HG03342 (cell line): ENCODE measurements at regions not wholly inside any gene's neighbourhood (a gene's known extent, or its start where the extent isn't known, plus 50 kb on each side); places are given as distances from the start of the nearest gene placed in this dataset.

Experiments
- ATAC-seq: cut with Tn5 transposase; IDR thresholded peaks from one replicate; pipeline ENCODE4 v1.9.1; 2021; ENCODE audit warnings: mild to moderate bottlenecking, moderate library complexity; ENCODE audit not compliant: unreplicated experiment

DNA sequence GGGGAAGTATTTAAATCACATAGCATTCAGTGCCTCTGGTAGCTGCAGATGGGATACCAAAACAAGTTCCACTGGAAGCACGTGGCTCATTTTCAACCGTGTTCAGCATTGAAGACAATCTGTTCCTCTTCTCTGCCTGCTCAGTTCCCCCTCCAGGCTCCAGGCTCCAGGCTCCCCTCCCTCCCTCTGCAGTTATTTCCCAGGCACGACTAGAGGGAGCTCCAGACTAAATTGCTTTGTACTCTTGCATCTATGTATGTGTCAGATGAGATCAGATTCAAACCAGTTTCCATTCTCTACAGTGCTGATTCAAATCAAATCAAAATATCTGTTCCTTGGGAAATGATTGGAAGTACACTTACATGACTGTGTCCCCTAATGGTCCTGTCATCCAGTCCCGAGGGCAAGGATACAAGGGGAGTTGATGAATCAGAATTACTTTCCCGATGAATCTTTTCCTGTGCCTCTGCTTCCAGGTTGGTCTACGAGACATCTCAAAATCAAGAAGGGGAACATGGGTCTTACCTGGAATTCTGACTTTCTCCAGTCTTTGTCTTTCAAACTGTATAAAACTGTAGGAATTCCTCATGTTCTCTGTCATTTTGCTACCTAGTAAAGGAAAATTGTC, 600.5 kb downstream of the EDEM1 start:
- no peak for ATAC-seq

DNA sequence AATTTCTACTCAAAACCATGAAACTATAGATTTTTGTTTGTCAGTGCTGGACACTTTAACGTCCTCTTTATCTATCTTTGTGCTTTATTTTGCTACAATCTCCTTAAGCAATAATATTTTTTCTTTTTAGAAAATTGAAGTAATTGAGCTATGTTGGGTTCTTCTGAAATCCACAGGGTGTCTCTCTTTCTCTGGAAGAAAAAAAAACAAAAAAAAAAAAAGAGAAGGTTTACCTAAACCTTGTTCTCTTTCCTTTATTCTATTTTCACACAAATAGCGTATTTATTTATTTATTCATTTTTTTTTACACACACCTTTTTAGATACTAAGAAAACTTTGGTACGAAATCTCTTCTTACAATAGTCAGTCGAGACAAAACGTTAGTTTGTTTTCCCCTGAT, 601.0 kb downstream of the EDEM1 start:
- ATAC-seq, result no peak

DNA sequence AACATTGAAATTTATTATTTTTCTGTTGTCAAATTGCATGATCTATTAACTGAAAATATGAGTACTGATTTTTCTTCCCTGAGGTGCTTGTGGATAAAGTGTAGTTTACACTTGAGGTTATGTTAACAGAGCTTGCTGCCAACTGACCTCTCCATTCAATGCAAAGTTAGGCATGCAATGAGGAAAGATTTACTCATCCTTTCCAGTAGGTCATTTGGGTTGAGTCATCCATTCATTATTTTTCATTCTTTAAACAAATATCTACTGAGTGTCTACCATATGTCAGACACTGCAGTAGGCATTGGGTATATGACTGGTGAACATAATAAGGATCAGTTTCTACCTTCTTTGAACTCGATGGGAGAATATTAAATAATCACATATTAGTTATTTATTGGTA, 604.1 kb downstream of the EDEM1 start:
- no peak for ATAC-seq

DNA sequence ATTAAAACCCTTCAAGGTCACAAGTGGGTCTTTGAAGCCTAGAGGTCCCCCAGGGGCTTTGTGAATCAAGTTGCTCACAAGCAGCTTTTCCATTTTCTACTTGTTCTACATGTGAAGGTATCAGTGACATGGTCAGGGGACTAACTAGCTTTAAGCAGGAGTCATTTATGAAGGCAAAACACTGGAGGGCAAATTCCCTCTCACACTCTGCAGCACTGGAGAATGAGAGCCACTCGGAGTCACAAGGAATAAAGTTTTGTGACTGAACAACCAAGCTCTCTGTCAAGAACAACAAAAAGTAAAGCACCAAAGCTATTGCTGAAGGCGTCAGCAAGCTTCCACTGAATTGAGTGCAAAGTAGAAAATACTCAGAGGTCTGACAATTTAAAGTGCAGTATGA, 609.0 kb downstream of the EDEM1 start:
- ATAC-seq, result no peak

DNA sequence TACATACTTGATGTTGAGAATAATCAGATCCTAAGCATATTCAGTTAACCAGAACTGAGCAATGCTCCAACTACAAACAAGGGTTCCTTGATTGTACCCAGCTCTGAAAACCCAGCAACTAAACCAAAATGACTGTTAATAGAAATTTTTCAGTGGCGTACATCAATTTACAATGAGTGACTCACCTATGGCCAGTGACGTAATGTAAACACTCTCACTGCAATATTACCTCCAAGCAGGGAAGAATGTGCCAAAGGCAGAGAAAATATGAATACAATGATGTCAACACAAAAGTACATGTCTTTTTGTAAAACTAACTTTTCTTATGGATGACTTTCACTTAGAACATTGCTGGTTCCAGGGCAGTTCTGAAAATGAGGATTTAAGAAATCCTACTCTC, 611.3 kb downstream of the EDEM1 start:
- ATAC-seq, result no peak

DNA sequence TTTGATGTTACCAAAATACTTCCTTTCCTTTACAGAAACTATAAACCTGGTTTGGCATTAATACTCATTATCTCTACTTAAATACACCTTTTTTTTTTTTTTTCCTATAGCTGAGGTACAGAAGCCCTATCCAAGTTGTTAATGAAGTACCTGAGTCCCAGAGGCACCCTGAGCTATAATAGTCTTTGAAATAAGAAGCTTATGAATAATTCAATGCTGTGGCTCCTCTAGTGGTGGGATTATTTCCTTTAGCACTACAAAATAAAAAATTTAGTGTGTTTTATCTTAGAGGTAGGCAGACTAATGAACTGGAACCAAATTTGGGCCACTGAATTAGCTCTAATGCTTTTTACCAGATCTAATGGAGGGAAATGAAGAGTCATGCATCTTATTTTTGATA, 611.9 kb downstream of the EDEM1 start:
- no peak for ATAC-seq

DNA sequence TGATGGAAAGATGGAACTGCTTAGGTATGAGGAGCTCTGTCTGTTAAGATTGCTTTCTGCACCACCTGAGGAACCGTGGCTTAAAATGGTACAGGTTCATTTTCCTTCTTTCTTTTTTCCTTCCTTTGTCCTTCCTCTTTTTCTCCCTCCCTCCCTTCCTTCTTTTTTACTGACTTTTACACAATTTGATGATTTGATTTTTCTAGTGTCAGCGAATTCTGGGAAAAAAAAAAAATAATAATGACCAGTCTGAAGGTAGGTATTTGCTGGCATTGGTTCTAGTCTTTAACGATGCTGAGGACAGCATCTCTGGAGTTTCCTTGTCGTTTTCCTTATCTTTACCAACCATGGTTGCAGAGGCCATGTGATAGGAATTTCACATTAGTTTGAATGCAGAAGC, 613.5 kb downstream of the EDEM1 start:
- no peak for ATAC-seq

DNA sequence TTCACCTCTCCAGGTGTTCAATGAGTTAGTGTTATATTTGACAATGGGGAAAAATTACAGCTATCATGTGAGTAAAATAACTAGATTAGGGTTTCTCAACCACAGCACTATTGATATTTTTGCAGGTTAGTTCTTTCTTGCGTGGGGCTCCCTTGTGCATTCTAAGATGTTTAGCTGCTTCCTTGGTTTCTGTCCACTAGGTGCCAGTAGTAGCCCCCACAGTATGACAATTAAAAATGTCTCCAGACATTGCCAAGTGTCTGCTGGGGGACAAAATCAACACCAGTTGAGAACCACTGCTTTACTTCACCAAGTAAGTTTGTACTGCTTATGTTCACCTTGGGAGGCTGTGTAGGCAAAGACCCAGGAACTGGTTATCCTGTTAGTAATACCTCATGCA, 618.7 kb downstream of the EDEM1 start:
- ATAC-seq, result no peak

DNA sequence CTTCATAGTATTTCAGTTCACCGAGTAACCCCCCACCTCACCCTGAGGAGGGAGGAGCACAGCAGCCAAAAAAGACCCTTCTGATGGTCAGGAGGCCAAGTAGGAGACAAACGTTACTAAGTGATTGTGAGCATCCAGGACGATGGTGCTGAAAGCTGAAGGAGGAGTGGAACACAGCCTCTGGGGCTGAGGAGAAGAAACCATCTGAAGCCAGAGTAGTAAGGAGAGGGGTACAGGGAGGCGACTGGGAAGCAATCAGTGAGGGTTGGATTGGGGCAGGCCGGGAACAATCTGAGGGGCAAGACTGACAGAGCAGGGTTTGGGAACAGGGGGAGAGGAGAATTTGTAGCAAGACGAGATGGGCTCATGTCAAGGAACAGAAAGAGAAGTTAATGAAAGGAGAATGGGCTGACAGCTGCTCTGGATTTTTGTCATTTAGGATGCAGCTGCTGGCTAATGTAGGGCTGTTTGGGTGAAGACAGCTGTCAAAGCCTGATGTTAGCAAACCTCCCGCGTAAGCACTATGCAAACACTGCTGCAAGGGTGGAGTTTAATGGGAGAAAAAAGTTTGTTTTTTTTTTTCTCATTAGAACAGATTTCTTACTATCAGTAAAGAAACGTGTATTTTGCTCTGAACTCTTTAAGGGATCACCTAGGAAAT, 622.2 kb downstream of the EDEM1 start:
- ATAC-seq, result no peak

DNA sequence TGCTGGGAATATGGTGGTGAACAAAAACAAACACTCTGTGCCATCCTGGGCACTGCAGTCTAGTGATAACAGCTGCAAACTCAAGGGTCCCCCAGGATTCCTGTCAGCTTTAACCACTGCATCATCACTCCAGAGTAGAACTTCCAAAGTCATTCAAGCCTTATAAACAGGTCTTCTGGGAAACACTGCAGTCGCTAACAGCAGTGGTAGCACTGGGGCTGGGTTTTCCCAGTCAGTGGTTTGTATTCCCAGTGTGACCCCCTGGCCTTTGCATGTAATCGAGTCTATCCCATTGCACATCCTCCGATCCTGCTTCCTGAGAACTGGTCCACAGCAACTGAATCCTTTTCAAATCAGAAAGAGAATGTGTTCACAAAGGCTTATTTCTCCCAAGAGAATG, 623.5 kb downstream of the EDEM1 start:
- ATAC-seq, result no peak

DNA sequence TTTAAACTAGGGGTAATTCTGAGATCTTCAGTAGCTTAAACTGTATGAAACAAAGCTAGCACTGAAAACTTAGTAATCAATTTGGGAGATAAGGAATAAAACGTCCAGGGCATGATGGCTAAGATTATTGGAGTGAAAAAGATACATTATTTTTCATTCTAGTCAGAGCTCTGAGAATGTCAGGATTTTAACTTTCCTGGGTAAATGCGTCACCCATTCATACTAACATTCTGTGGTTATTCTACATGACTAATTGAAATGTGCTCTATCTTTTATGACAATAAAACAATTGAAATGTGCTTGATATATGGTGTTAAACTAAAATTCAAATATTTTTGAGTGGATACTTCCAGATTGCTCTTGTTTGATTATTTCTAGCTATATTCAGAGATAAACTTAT, 626.0 kb downstream of the EDEM1 start:
- no peak for ATAC-seq

DNA sequence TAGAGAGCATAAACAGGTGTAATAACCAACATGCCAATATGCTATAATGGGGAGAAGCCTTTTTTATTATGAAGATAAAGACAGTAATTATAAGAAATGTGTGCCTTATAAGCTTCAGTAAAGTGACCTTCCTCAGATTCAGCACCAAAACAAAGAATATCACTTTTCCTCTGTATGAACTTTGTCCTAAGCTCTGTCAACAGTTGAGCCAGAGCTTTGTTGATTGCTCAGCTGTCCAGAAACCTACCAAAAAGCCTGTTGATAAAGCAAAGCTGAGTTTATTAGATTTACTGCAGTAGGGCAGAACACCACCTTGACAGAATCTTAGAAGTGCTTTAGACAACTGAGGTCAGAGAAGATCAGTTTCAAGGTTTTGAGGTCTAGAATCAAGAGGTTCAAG, 635.3 kb downstream of the EDEM1 start:
- ATAC-seq, result no peak

DNA sequence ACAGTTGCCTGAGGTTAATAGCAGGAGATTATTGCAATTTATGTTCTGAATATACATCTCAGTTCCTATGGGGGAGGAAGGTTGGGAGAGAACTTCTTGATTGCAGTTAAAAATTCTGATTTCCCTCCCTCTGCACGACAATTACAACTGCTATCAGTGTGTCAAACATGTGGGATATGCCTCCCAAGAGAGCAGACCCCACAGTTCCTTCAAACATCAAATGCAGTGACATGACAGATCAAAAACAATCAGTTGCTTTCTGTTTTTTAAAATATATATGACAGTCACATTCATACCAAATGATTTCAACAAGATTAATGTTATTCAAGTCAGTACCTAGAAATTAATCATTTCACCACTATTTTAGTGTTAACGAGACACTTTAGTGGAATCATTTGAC, 639.0 kb downstream of the EDEM1 start:
- no peak for ATAC-seq

DNA sequence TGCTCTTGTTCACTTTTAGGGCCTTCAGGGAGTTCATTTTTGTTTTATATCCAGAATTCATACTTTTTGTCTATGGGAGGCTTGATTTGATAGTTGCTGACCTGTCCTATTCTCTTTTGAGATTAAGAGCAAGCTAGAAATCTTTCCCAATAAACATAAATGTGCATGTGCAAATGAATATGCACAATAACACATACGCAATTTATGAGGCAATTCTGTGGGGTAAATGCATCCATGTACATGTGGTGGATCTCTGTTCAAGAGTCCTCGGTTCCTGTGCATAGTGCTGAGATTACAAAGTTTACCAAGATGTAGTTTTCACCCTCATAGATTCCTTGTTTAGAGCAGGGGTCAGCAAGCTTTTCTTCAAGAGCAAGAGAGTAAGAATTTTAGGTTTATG, 640.7 kb downstream of the EDEM1 start:
- no peak for ATAC-seq

DNA sequence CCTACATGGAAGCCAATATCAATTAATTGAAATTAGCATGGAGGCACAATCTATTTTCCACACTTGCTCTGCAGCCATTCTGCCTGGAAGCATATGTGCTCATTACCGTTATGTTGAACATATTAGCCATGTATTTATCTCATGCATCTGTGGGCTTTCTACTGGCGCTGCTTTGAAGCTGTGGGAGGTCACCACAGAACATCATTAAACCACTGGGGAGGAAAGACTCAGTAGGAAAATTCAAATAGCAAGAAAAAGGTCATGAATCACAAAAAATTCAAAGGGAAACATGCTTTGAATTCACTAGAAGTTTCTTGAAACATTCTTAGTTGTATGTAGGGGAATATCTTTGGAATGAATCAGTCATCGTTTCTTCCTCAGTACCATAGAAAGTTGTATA, 652.5 kb downstream of the EDEM1 start:
- ATAC-seq, result no peak

DNA sequence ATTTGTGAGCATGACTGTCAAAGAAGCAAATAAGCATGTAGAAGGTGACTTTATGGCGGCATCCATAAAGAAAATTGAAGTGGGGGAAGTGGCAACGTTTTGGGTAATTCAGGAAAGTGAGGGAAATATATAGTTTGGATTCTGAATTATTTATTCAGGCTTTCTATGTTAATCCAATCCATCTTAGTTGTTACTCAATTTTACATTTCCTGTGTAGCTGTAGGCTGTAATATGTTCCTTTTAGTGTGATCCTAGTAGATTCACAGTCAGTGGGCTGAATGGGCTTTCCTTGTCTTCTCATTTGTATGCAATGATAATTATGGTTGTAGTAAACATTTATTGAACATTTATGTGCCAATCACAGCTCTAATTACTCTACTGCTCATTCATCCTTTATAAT, 654.1 kb downstream of the EDEM1 start:
- ATAC-seq, result no peak

DNA sequence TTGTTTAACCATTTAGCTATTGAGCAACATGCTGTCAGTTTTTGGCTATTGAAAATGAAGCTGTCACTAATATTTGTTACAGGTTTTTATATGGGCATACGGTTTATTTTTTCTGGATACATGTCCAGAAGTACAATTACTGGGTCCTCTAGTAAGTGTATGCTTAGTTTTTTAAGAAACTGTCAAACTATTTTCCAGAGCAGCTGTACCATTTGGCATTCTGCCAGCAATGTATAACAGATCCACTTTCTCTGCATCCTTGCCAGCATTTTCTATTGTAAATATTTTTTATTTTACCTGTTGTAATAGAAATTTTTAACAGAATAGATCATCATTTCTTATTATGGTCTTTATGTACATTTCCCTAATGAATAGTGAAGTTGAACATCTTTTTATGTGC, 658.8 kb downstream of the EDEM1 start:
- no peak for ATAC-seq

DNA sequence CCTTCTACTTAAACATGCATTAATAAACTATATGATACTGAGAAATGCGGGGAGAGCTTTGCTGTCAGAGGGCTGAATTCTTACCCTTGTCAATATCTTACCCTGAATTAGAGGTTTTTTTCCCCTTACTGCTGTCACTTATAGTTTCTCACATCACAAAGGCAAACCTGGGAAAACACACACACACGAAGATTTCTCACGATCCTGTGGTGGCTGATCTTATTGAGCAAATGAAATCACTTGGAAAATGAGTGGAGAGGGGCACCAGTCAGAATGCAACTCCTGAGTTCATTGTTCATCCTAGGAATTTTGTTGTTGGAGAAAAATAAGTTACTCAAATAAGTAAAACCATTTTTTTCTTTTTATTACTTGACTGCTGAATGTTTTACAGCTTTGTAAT, 673.6 kb downstream of the EDEM1 start:
- no peak for ATAC-seq

DNA sequence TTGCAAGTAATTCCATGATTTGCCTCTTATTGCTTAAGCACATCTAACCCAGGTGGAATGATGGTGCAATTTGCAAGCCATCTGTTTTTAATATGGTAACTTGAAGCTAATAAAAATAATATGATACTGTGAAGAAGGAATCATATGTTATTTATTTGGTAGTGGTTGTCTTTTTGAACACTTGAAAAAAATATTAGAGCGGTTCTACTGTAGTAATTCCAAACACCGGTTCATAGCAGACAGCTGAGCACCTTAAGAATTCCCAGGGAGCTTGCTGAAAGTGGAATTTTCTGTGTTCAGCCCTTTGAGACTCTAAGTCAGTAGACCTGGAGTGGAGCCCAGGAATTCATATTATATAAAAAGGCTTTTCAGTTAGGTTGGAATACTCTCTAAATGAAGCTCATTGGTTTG, 687.4 kb downstream of the EDEM1 start:
- ATAC-seq, result no peak

DNA sequence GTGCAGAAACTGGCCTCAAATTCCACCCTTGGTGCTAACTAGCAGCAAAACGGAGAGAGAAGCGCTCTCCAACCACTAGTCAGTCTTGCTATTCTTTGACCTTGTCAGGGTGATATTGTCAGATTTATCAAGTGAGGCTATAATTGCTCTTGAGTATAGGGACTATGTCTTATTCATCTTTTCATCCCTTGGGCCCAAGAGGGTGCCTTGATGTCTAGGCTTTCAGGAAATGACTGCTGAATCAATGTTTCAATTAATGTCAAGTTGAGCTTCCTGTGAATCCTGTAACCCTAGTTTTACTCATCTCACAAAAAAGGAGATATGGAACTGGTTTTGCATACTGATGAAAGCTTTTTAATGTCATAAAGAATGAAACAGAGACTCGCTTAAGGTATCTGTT, 701.3 kb downstream of the EDEM1 start:
- ATAC-seq, result no peak

DNA sequence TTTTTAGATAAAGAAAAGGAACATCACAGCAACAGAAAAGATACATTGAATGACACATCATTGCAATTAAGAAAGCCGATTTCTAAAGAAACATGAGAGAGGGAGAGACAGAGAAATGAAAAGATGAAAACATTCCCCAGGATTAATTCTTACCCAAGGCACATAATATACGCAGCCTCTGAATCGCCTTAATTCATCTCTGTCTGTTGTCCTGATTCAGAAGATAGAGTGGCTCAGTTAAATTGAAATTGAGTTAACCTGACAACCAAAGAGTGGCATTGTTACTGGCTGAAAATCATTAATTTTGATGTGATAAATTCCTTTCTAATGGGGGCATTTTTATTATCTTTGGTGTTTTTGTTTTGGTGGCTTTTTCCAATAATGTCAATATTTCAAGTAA, 701.9 kb downstream of the EDEM1 start:
- ATAC-seq, result no peak

DNA sequence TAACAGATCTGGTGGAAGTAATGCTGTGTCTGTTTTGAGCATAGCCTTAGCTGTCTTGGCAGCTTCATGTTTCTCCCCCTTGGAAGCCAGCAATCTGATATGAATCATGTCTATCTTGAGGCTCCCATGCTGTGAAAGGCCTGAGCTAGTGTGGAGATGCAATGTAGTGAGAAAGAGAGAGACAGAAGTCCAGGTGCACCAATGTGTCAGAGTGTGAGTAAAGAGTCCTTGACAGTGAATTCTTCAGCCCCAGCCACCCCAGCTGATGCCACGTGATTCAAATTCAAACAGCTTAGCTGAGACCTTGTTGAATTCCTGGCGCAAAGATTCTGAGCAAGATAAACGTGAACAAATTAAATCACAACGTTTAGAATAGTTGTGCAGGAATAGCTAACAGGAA, 704.2 kb downstream of the EDEM1 start:
- ATAC-seq, result no peak

DNA sequence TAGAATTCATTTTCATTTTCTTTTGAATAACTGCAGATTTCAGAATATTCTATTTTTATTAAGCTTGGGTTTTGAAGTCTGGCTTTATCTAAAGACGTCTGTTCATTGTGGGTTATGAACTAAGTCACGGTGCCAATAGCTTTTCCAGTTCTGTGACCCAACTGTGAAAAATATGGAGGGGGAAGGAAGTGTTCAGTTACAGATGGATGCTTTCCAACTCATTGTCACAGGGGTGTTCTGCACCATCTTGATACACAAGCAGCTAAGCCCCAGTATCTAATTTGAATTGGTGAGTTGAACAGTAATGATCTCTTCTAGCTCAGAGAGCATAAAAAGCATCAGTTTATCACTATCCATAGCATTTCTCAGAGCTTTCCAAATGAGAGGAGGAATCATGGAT, 710.6 kb downstream of the EDEM1 start:
- ATAC-seq, result no peak
